GM13977 (cell line): ENCODE measurements at regions not wholly inside any gene's neighbourhood (a gene's known extent, or its start where the extent isn't known, plus 50 kb on each side); places are given as distances from the start of the nearest gene placed in this dataset.

ENCODE experiments used
- DNase-seq: peaks from one replicate; pipeline ENCODE4 v3.0.0; 2012; ENCODE audit warnings: low spot score
- in situ Hi-C: fragments of 300-500 bp; cut with MboI; formaldehyde crosslinking; loops from one replicate; pipeline ENCODE4 v1.12.0; 2022; ENCODE audit warnings: low sequenced_read_pairs, low pct_unique_long_range_greater_than_20kb, mixed read lengths, inconsistent platforms; ENCODE audit not compliant: unreplicated experiment
- TF ChIP-seq, protein P1 (sequence below): IDR thresholded peaks from 2 replicates; pipeline ENCODE4 v1.5.1; 2012; ENCODE audit warnings: mild to moderate bottlenecking, control low read depth; ENCODE audit not compliant: insufficient read depth; ENCODE audit errors: extremely low read depth, missing control alignments

DNA sequence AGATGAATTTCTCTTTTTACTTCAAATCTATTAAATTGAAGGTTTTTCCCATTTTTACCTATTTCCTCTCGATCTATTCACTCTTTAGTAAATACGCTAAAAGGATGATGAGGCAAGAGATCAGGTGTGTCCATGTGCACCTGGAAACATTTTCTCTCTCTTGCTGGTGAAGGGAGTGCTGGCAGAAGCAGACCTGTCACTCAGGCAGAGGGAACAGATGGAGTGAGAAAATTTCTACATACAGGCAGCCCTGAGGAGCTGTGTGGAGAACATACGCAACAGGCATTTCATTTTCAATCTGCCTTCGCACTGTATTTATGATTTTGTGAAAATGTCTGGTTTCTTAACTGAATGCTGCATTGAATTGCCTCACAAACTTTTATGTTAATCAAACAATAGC lies 249.5 kb downstream of the GPM6A start:
- no peak for DNase-seq
- in situ Hi-C loops: loop anchor here (25.0 kb wide), 2 partner anchors 325 to 775 kb away; no protein-coding TSS in a partner anchor

More for the DNA sequence above, 249.5 kb downstream of the GPM6A start:
- TF ChIP-seq, protein P1, sequence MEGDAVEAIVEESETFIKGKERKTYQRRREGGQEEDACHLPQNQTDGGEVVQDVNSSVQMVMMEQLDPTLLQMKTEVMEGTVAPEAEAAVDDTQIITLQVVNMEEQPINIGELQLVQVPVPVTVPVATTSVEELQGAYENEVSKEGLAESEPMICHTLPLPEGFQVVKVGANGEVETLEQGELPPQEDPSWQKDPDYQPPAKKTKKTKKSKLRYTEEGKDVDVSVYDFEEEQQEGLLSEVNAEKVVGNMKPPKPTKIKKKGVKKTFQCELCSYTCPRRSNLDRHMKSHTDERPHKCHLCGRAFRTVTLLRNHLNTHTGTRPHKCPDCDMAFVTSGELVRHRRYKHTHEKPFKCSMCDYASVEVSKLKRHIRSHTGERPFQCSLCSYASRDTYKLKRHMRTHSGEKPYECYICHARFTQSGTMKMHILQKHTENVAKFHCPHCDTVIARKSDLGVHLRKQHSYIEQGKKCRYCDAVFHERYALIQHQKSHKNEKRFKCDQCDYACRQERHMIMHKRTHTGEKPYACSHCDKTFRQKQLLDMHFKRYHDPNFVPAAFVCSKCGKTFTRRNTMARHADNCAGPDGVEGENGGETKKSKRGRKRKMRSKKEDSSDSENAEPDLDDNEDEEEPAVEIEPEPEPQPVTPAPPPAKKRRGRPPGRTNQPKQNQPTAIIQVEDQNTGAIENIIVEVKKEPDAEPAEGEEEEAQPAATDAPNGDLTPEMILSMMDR: no peak
